Kidney epithelial cell (primary cell): ENCODE measurements at regions not wholly inside any gene's neighbourhood (a gene's known extent, or its start where the extent isn't known, plus 50 kb on each side); places are given as distances from the start of the nearest gene placed in this dataset.

Source experiments
- DNase-seq: peaks from one replicate; pipeline ENCODE4 v3.0.0-alpha.2; 2010; ENCODE audit warnings: low read depth
- H3K27me3 ChIP-seq: 2 replicates; pipeline ENCODE4 v1.6.0; 2011; ENCODE audit warnings: low read length; ENCODE audit not compliant: control insufficient read depth, insufficient read depth
- H3K36me3 ChIP-seq: 2 replicates; pipeline ENCODE4 v1.5.1; 2011; ENCODE audit warnings: low read length; ENCODE audit not compliant: control insufficient read depth, insufficient read depth
- H3K4me3 ChIP-seq: 2 replicates; pipeline ENCODE4 v1.5.1; 2011; ENCODE audit warnings: low read depth, mild to moderate bottlenecking, control low read depth, low read length
- CTCF ChIP-seq: IDR thresholded peaks from 2 replicates; pipeline ENCODE4 v1.5.1; 2011; ENCODE audit warnings: mild to moderate bottlenecking, moderate library complexity, low read length, control low read depth, inconsistent platforms; ENCODE audit not compliant: insufficient read depth, poor library complexity, severe bottlenecking

- no peak overlapping the region for H3K4me3 ChIP-seq
These were observed 133.8 kb downstream of the TMEM38B start for GRCh38 chr9:105828171-105828570.

DNA sequence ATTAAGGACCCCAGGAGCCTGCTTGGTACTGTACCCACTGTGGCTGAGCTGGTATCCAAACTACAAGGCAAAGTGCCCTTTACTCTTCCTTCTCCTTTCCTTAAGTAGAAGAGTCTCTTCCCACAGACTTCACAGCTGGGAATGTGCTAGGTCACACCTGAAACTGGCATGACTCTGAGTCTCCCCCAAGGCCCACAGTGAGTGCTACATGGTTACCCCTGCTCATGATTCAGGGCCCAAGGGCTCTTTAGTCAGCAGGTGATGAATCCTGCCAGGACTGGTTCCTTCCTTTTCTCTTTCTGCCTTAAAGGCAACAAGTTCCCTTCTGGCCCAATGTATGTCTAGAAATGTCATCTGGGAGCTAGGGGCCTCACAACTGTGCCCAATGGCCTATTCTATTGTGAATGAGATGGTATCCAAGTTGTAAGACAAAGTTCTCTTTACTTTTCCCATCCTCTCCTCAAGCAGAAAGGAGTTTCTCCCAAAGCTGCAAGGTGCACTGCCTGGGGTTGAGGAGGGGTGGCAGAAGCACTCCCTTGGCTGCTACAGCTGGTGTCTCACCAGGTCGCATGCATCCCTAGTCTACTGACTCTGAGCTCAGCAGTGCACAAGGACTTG lies 134.4 kb downstream of the TMEM38B start:
- no peak for TF ChIP-seq CTCF
- no peaks in the 10 kb centered on the region for H3K36me3 ChIP-seq
- DNase-seq = no peak
- no peaks in the 10 kb centered on the region for H3K27me3 ChIP-seq
- no peak overlapping the region for H3K4me3 ChIP-seq

More at GRCh38 chr9:105828171-105828570, 133.8 kb downstream of the TMEM38B start:
- no peak for TF ChIP-seq CTCF
- no peak for DNase-seq
- Histone ChIP-seq H3K27me3 (no peaks in the 10 kb centered on the region), H3K36me3 (no peaks in the 10 kb centered on the region)

GRCh38 chr9:105830461-105830860 lies 136.1 kb downstream of the TMEM38B start:
- no peak for TF ChIP-seq CTCF
- no peak for DNase-seq
- Histone ChIP-seq H3K27me3 (no peaks in the 10 kb centered on the region), H3K36me3 (no peaks in the 10 kb centered on the region), H3K4me3 (no peak overlapping the region)

- TF ChIP-seq CTCF = no peak
- H3K4me3 ChIP-seq = no peak overlapping the region
- H3K36me3 ChIP-seq = no peaks in the 10 kb centered on the region
- no peak for DNase-seq
- no peaks in the 10 kb centered on the region for H3K27me3 ChIP-seq
These were observed 137.9 kb downstream of the TMEM38B start for GRCh38 chr9:105832096-105832710.

GRCh38 chr9:105833271-105833975 lies 139.1 kb downstream of the TMEM38B start:
- Histone ChIP-seq H3K27me3 (no peaks in the 10 kb centered on the region), H3K4me3 (no peak overlapping the region), H3K36me3 (no peaks in the 10 kb centered on the region)
- no peak for TF ChIP-seq CTCF
- DNase-seq = no peak
